ENCODE measurements at regions not wholly inside any gene's neighbourhood (a gene's known extent, or its start where the extent isn't known, plus 50 kb on each side); places are given as distances from the start of the nearest gene placed in this dataset.
"Not testable (repeated sequence)": the region's sequence is repeated elsewhere in the genome, so short reads cannot be mapped to it uniquely, and the experiment has no call there.

DNA sequence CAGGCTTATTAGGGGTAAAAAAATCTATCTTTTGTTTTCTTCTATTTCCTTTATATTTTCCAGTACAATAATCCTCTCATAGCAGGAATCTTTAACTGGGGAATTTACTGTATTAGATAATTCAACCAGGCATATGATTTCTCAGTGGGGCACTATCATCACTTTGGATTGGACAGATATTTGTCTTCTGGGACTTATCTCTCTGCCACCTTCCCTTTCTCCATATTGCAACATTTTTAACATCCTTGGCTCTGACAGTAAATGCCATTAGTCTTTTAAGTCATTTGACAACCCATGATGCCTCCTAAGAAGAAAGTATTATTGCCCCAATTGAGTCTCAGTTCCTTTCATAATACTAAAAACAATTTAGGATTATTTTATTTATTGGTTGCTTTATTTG, 304.1 kb downstream of the FGF10 start:
- TF ChIP-seq, protein P1, sequence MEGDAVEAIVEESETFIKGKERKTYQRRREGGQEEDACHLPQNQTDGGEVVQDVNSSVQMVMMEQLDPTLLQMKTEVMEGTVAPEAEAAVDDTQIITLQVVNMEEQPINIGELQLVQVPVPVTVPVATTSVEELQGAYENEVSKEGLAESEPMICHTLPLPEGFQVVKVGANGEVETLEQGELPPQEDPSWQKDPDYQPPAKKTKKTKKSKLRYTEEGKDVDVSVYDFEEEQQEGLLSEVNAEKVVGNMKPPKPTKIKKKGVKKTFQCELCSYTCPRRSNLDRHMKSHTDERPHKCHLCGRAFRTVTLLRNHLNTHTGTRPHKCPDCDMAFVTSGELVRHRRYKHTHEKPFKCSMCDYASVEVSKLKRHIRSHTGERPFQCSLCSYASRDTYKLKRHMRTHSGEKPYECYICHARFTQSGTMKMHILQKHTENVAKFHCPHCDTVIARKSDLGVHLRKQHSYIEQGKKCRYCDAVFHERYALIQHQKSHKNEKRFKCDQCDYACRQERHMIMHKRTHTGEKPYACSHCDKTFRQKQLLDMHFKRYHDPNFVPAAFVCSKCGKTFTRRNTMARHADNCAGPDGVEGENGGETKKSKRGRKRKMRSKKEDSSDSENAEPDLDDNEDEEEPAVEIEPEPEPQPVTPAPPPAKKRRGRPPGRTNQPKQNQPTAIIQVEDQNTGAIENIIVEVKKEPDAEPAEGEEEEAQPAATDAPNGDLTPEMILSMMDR (IDR thresholded peaks at IDR 0.05; ENCODE audit: control insufficient read depth, extremely low read depth, insufficient read depth), result no peak
- no peak for DNase-seq (ENCODE audit: low read depth)
- H3K4me3 ChIP-seq (ENCODE audit: low read depth, low read length), result no peak overlapping the region

DNA sequence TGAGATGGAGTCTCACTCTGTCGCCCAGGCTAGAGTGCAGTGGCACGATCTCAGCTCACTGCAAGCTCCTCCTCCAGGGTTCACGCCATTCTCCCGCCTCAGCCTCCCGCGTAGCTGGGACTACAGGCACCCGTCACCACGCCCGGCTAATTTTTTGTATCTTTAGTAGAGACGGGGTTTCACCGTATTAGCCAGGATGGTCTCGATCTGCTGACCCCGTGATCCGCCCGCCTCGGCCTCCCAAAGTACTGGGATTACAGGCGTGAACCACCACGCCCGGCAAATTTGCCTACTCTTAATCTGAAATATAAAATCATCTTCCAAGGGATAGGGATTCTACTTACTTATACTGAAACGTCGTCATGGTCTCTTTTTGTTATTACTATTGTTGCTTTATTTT, 314.7 kb downstream of the FGF10 start:
- DNase-seq (ENCODE audit: low read depth); H3K4me3 ChIP-seq (ENCODE audit: low read depth, low read length): not testable (repeated sequence)

DNA sequence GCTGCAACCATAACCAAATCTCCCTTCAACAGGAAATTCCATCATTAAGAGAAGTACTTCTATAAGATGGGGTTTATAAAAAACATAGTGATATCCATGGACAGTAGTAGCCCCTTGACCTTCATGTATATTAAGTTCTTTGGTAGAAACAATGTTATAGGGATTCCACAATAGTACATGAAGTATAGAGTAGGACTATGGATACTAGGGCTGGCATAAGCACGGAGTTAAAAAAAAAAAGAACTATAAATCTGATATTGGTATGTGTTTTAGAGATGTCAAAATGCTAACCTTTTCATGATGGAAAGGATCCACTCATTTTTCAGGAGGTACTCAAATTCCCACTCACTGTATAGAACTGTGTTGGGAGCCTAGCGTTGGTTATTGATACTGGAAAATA, 337.6 kb downstream of the FGF10 start:
- TF ChIP-seq, protein P1 (IDR thresholded peaks at IDR 0.05; ENCODE audit: control insufficient read depth, extremely low read depth, insufficient read depth), result no peak
- DNase-seq (ENCODE audit: low read depth), result no peak
- no peak overlapping the region for H3K4me3 ChIP-seq (ENCODE audit: low read depth, low read length)

DNA sequence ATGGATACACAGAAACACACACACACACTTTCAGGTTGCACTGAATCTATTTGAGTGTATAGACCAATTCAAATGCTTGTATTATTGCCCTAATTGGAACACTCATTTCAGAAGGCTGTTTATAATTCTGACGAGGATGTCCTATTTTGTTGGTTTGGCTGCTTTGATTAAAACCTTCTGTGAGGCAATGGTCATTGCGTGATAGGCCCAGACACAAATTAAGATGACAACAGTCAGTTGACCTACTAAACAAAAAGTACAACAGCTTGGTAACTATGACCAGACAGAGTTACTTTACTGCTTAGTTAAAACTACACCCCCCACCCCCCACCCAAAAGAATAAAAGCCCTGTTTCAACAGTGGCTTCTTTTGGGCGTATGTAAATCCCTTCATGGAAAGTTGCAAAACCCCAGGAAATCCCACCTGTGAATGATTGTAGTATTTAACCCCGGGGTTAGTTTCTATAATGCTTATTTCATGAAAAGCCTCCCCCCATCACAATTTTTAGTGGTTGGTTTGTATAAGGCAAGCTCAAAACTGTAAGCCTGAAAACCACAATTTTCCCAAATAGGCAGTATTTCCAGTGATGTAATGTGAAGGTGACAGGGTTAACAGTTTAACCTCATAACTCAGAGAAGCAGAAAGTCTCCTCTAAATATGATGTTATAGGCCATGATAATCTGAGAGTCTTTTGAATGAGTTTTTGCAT, 340.8 kb downstream of the FGF10 start:
- TF ChIP-seq, protein P1 (IDR thresholded peaks at IDR 0.05; ENCODE audit: control insufficient read depth, extremely low read depth, insufficient read depth), result no peak
- no peak overlapping the region for H3K4me3 ChIP-seq (ENCODE audit: low read depth, low read length)
- no peak for DNase-seq (ENCODE audit: low read depth)

DNA sequence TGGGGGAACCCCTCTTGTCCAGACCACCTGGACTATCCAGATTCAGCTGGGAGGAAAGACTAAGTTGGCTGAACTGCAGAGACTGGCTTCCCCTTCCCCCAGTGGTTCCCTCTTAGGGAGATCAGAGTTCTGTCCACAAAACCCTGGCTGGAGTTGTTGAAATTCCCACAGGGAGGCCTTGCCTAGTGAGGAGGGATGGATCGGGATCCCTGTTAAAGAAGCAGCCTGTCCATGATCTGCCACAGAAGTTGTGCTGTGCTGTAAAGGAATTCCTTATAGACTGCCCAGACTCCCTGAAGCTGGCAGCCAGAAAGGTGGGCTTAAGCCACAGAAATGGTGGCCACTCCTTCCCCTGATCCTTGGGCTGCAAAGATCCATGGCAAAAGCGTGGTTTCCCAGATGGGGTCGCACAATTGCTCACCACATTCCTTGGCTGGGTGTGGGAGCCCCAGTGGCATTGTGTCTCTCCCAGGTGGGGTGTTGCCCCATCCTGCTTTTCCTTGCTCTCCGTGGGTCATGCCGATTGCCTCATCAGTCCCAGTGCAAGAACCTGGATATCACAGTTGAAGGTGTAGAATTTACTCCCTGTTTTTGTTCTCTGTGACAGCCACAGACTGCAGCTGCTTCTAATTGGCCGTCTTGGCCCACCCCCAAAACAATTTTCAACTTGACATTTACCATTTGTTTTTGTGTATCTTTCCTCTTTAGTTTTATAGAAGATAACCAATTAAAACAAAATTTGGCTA, 342.4 kb downstream of the FGF10 start:
- no peak for DNase-seq (ENCODE audit: low read depth)
- TF ChIP-seq, protein P1 (IDR thresholded peaks at IDR 0.05; ENCODE audit: control insufficient read depth, extremely low read depth, insufficient read depth), result no peak
- no peak overlapping the region for H3K4me3 ChIP-seq (ENCODE audit: low read depth, low read length)

DNA sequence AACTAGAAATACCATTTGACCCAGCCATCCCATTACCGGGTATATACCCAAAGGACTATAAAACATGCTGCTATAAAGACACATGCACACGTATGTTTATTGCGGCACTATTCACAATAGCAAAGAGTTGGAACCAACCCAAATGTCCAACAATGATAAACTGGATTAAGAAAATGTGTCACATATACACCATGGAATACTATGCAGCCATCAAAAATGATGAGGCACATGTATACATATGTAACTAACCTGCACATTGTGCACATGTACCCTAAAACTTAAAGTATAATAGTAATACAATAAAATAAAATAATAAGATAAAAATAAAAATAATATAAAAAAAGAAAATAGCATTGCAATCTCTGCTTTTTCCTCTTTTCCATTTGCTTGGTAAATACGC, 344.7 kb downstream of the FGF10 start:
- DNase-seq (ENCODE audit: low read depth); H3K4me3 ChIP-seq (ENCODE audit: low read depth, low read length): not testable (repeated sequence)

DNA sequence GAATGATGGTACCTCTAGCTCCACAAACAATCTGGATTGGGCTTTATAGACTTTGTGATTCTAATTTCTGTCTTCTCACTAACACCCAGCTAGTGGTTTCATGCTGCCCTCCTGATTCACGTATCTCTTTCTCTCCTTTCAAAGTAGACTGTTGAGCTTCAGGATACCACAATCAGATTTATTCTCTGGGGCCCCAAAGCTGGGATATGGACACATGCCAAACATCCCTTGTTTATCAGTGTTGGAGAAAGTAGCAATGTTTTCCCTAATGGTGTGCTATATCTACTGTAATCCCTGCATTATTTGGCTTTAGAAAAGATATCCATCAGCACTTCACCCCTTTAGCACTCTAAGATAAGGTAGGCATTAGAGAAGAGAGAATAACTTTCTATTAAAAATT, 361.0 kb downstream of the FGF10 start:
- DNase-seq (ENCODE audit: low read depth), result no peak
- no peak overlapping the region for H3K4me3 ChIP-seq (ENCODE audit: low read depth, low read length)
- TF ChIP-seq, protein P1 (IDR thresholded peaks at IDR 0.05; ENCODE audit: control insufficient read depth, extremely low read depth, insufficient read depth), result no peak

DNA sequence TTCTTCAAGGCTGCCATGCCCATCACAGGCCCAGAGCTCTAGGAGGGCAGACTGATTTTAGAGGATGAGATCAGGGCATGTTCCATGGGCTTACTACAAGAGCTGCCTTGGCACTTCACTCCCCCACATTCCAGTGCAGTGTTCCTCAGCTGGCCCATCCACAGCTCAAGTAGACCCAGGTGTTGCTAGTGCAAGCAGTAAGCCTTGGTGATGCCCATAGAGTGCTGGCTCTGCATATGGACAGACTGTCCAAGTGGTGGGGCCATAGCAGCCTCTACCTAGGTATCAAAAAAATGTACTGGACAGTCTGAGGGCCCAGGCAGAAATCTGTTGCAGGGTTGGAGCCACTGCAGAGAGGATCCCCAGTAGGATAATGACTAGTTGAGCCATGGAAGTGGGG, 366.6 kb downstream of the FGF10 start:
- TF ChIP-seq, protein P1 (IDR thresholded peaks at IDR 0.05; ENCODE audit: control insufficient read depth, extremely low read depth, insufficient read depth), result no peak
- no peak overlapping the region for H3K4me3 ChIP-seq (ENCODE audit: low read depth, low read length)
- no peak for DNase-seq (ENCODE audit: low read depth)

All from LNCaP clone FGC (cell line).